GM18507 (cell line): ENCODE measurements at regions not wholly inside any gene's neighbourhood (a gene's known extent, or its start where the extent isn't known, plus 50 kb on each side); places are given as distances from the start of the nearest gene placed in this dataset.

Source experiments
- DNase-seq: peaks from one replicate; pipeline ENCODE4 v3.0.0; 2011; ENCODE audit warnings: low read depth; ENCODE audit not compliant: insufficient read length; ENCODE audit errors: extremely low spot score
- FAIRE-seq: peaks from 2 replicates; lab custom pipeline; 2011; peaks lifted over from hg19 to GRCh38; lab: Jason Lieb, UNC

DNA sequence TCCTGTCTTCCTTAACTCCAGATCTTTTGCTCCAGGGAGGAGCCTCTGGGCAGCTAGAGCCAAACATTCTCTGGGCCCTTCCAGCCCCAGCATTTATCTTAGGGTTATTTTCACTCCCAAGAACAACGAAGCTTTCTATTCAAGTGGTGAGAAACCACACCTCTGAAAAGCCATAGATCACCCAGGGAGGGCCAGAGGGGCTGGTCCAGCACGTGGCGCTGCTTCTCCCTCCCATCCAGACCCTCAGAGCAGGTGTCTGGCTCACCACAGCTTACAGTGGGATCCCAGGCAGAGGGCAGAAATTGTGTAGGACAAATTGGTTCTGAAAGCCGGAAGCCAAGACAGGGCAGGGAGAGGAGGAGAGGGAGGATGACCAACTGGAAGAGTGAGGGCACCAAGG, 74.0 kb upstream of the PKDCC start:
- FAIRE-seq (no peak), DNase-seq (no peak)

DNA sequence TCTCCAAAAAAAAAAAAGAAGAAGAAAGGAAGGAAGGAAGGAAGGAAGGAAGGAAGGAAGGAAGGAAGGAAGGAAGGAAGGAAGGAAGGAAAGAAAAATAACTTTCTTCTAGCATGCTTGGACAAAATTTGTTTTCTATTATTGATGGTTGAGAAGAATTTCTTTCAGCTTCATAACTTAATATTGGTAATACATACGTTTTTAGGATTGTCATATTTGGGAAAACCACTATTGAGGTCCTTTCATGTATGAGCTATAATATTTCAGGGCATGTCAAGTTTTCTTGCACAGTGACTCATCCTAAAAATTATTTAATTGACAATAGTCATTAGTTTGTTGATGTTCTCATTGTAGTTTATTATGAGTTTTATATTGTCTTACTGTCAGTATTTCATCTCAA, 66.4 kb upstream of the PKDCC start:
- no peak for FAIRE-seq

DNA sequence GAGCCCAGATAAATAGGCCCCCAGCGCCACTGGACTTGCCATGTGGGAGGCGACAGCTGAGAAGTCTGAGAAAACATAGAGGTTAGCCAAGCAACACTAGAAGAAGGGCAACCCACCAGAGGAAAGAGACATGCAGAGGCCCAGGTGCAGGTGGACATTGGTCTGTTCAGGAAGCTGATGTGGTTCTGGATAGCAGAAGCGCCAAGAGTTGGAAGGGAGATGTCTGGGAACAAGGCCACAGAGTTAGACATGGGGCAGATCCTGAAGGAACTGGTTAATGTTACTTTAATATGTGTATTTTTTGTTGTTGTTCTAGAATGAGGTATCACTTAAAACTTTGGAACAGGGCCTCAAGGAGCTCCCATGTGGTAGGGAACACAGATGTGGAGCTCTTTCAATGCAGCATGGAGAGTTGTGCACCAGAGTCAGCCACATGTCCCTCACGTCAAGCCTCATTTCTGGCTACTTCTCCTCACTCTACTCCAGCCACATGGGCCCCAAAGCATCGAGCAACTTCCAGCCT, 62.2 kb upstream of the PKDCC start:
- no peak for DNase-seq
- no peak for FAIRE-seq

More for the DNA sequence above, 66.4 kb upstream of the PKDCC start:
- no peak for DNase-seq

- DNase-seq (no peak), FAIRE-seq (no peak)
Measured at GRCh38 chr2:41989501-41990180, 58.2 kb upstream of the PKDCC start.

DNA sequence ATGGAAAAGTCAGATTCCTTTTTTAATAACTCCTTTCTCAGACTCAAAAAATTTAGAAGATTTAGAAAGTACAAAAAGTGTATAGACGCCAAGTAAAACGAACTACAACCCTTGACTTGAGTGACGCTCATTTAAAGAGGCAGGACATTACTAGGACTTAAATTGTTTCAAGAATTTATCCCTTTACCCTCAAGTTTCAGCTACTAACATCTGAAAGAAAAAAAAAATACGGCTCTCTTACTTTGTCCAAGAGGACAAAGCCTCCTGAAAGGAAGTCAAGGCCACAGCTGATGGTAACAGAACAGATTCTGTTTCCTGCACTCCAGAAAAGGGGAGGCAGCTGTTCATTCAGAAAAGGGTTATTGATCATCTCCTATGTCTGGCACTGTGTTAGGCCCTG, 57.6 kb upstream of the PKDCC start:
- no peak for DNase-seq
- FAIRE-seq = no peak

DNA sequence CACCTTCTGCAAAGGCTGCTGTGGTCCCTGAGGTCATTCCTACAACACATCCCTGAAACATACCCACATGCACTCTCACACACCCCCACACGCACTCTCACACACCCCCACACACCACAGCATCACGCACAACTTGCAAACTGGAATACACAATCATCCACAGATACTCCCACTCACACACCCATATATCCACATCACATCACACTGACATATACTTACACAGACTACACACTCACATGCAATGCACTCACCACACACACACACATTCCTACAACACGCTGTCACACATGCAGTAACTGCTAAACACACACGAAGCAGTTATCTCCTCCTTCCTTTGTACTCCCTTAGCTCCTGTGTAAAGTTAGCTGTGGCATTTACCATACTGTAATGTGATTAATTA, 57.1 kb upstream of the PKDCC start:
- FAIRE-seq (no peak), DNase-seq (no peak)

DNA sequence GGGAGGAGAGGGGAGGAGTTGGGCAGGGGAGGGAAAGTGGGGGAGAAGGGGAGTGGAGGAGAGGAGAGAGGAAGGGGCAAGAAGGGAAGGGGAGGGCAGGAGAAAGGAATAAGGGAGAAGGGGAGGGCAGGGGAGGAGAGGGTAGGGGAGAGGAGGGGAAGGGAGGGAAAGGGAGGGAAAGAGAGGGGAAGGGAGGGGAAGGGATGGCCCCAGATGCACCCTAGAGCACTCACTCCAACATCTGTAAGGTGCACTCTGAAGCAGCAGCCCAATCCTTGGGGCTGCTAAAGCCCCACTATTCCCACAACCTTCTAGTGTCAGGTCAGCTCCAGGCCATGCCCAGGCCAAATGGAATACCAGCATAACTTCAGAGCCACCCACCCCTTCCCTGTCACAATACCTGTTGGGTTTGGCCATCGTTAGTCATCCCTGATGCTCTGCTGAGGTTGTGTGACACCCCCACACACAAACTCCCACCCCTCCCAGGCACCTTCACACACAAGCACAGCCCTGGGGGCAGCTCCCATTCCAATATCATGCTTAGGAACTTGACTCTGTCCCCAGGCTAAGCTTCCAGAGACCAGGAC, 55.7 kb upstream of the PKDCC start:
- DNase-seq (no peak), FAIRE-seq (no peak)

- no peak for FAIRE-seq
Measured at GRCh38 chr2:41992671-41993434, 55.0 kb upstream of the PKDCC start.

DNA sequence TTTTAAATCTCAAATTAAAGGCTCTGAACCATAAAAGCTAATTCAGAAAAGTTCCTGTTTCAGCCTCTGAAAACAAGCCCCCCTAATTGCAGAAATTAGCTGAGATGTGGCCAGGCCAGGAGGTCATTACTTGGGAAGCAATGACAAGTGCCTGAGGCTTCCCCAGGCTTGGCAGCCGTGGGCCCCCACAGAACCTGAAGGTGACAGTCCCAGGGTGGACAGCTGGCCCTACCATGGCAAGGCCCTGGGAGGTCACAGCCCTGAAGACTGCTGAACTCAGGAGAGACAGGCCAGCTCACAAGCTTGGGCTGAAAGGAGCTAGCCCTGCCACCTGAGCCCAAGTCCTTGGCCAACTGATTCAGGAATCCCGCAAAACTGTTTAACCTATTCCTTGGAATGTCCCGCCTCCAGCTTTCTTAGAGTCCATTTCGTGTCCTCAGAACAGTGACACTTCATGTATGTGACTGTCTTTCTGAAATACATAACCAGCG, 54.3 kb upstream of the PKDCC start:
- FAIRE-seq (no peak), DNase-seq (no peak)

More at GRCh38 chr2:41992671-41993434, 55.0 kb upstream of the PKDCC start:
- no peak for DNase-seq

DNA sequence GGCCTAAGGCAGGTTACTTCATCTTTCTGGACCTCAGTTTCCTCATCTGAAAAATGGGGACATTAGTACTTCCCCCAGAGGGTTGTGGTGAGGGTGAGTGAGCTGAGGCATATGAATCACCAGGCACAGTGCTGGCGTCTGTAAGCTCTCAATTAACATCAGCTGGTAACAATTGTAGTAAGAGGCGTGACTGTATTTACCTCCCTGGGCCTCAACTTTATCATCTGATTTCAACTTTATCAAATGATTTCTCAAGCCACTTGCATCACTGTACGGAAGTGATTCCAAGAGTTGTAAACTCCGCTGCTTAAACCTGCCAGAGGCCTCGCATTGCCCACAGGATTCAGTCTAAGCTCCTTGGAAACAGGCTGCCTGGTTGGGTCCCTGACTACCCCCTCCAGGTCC, 53.6 kb upstream of the PKDCC start:
- DNase-seq (no peak), FAIRE-seq (no peak)

GRCh38 chr2:41994661-41995060, 53.2 kb upstream of the PKDCC start:
- no peak for DNase-seq
- no peak for FAIRE-seq

DNA sequence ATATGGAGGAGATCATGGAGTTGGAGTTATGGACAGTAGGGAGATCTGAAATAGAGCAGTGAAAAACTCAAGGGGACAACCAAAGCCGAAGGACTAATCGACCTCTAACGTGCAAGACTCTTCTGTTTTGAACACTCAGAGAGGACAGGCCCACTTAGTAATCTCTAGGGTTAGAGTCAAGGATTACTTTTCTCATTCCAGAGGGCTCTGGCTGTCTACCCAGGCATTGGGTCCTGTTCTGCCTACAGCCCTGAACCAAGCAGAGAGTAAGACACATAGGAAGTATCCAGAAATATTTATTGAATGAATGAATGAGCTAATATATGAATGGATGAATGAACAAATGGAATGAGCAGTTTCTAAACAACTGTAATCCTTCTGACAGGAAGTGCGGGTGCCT, 50.3 kb upstream of the PKDCC start:
- FAIRE-seq = no peak

More for the DNA sequence above, 50.3 kb upstream of the PKDCC start:
- no peak for DNase-seq
